HG02610 (cell line): ENCODE measurements at regions not wholly inside any gene's neighbourhood (a gene's known extent, or its start where the extent isn't known, plus 50 kb on each side); places are given as distances from the start of the nearest gene placed in this dataset.
"Not testable (repeated sequence)": the region's sequence is repeated elsewhere in the genome, so short reads cannot be mapped to it uniquely, and the experiment has no call there.

Experiments used
- ATAC-seq: cut with Tn5 transposase; IDR thresholded peaks from one replicate; pipeline ENCODE4 v1.9.1; 2021; ENCODE audit warnings: mild to moderate bottlenecking, moderate library complexity; ENCODE audit not compliant: unreplicated experiment

- no peak for ATAC-seq
These were observed 159.4 kb upstream of the SPTLC3 start for GRCh38 chr20:12849225-12849910.

DNA sequence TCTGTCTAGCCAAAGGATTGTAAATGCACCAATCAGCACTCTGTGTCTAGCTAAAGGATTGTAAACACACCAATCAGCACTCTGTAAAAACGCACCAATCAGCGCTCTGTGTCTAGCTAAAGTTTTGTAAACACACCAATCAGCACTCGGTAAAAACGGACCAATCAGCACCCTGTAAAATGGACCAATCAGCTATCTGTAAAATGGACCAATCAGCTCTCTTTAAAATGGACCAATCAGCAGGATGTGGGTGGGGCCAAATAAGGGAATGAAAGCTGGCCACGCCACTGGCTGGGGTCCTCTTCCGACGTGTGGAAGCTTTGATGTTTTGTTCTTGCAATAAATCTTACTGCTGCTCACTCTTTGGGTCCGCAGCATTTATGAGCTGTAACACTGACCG lies 151.1 kb upstream of the SPTLC3 start:
- ATAC-seq, result not testable (repeated sequence)

DNA sequence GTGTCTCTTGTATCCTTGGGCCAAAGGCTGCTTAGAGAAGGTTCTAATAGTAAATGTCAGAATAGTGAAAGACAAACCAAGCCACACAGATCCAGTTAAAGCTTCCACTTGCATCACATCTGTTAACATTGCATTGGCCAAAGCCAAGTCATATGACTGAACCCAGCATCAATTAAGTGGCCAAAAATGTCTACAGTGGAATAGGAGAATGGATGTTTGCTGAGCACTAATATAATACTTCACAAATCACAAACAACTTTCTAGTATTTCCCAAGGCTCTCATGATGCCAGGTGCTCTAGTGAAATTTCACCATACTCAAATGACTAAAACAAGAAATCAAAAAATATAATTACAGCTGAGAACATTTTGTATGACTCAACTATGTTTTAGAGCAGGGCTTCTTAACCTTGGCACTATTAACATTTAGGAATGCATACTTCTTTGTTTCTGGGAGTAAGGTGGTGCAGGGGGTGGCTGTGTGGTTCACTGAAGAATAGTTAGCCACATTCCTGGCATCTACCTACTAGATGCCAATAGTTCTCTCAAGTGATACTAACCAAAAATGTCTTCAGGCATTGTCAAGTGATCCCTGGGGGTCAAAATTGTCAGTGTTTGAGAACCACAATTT lies 148.0 kb upstream of the SPTLC3 start:
- ATAC-seq, result no peak

GRCh38 chr20:12869669-12870068 lies 139.1 kb upstream of the SPTLC3 start:
- no peak for ATAC-seq

DNA sequence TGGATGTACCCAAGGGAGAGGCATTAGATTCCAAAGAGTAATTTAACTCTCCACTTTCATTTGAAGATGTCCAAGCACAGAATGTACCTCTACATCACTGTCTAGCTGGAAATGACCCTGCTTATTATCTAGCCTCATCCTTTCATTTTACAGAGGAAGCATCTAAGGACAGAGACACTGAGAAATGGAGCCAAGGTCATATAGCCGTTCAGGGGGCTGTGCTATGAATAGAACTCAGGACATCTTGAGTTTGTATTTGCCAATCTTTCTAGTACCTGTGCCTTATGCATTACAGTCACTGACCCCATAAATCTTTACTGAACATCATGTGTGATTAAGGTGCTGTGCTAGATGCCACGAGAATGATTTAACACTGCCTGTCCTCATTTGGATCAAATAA lies 138.2 kb upstream of the SPTLC3 start:
- no peak for ATAC-seq

DNA sequence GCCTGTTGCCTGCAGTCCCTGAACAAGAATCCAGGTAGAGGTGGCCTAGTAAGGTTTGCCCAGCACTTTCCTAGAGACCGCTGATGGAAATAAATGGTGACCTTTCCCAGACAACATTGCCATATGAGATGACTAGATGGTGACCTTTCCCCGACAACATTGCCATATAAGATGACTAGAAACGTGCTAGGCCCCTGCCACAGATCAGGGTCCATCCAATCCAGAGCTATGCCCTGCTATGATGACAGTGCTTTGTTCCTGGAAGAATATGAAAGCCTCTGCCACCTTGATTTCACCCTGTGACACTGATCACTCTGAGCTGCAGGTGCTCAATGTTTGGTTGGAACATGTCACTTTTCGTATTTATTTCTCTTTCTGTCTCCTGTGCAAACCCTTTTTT lies 133.8 kb upstream of the SPTLC3 start:
- ATAC-seq, result no peak

DNA sequence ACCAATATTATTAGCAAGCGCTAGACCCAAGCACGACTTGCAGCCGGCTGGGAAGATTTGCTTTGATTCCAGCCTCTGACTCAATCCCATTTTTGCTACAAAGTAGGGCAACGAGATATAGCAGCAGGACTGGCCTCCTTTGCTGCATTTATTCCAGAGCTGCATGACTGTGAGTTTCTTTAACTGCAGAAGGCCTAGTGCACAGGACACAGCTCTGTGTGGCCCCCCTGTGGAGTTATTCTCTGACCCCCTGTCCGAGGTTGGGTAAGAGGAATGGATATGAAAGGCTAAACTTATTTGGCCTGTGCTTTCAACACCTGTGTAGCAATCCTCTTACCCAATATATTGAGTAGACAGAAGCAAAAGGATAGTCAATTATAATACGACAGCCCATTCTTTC lies 133.3 kb upstream of the SPTLC3 start:
- ATAC-seq, result no peak

- no peak for ATAC-seq
These were observed 125.8 kb upstream of the SPTLC3 start for GRCh38 chr20:12882832-12883506.

- no peak for ATAC-seq
These were observed 125.3 kb upstream of the SPTLC3 start for GRCh38 chr20:12883507-12883885.

- ATAC-seq, result no peak
These were observed 122.0 kb upstream of the SPTLC3 start for GRCh38 chr20:12886618-12887363.

DNA sequence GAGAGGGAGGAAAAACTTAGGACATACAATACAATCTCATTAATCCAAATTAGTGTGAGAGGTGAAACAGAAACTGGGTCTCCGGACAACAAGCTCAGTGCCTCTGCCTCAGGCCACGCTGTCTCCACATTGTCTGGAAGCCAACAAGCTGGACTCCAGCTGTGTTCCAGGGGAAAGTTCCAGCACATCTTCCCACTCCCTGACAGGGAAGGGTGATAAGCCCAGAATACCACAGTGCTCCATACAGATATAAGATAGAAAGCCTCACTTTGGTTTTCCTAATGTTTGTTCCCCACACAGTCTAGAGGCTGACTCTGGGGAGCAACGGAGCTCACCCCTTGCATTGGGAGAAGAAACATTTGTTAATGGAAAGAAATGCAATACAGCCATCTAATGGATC lies 117.1 kb upstream of the SPTLC3 start:
- no peak for ATAC-seq

- ATAC-seq, result no peak
These were observed 115.8 kb upstream of the SPTLC3 start for GRCh38 chr20:12893019-12893418.

- no peak for ATAC-seq
These were observed 115.1 kb upstream of the SPTLC3 start for GRCh38 chr20:12893653-12894052.

- no peak for ATAC-seq
These were observed 114.7 kb upstream of the SPTLC3 start for GRCh38 chr20:12894089-12894488.

- ATAC-seq, result no peak
These were observed 112.6 kb upstream of the SPTLC3 start for GRCh38 chr20:12896180-12896579.

DNA sequence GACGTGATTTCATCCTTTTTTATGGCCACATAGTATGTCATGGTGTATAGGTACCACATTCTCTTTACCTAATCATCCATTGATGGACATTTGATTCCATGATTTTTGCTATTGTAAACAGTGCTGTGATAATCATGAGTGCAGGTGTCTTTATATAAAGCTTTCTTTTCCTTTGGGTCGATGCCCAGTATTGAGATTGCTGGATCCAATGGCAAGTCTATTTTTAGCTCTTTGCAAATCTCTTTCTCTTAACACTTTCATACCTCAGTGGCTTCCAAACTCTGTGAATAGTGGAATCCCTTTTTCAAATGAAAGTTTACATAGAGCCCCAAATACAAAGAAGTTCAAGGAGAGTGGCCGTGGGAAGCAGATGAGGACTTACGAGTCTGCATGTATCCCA lies 105.8 kb upstream of the SPTLC3 start:
- ATAC-seq, result no peak

DNA sequence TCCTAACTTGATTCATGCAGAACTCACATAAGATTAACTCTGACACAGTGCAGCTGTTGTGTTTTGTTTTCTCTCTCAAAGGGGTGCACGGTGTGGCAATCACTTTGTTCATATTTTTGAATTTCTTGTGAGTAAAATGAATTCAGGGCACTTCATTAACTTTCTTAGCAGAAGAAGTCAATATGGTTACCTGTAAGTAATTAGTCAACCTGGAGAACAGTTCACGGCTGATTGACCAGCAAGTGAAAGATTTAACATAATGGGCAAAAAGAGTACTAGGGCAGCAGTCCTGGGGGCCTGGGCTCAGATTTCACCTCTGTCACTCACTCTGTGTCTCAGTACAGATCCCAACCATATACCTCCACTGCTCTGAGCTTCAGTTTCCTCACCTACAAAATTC lies 102.4 kb upstream of the SPTLC3 start:
- ATAC-seq, result no peak

GRCh38 chr20:12911372-12911771 lies 97.4 kb upstream of the SPTLC3 start:
- ATAC-seq, result no peak

DNA sequence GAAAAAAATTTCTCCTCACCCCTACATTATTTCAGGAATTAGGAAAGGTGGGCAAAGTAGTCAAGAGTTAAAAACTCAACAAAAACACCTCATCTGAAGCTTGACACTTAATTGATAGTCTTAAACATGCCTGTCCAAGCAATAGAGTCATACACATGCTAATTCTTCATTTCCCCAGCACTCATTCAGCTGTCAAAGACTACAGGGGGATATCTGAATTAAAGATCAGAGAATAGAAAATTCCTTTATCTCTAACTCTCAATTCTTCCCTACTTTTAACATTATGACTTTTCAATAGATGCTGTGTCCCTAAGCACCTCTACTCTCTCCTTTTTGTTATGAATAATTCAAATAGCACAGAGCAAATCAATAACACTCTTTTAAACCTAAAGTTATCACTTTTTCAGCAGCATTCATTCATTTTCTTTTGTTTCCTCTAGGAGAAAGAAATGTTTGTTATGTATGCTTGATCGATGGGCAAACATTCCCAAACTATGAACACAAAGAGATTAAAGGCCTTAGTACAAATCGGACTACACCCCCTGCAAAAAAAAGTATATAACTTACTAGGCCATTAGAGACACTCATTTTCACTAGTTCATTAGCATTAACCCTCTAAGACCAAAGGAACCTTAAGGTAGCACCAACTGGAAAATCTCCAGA lies 94.9 kb upstream of the SPTLC3 start:
- no peak for ATAC-seq

DNA sequence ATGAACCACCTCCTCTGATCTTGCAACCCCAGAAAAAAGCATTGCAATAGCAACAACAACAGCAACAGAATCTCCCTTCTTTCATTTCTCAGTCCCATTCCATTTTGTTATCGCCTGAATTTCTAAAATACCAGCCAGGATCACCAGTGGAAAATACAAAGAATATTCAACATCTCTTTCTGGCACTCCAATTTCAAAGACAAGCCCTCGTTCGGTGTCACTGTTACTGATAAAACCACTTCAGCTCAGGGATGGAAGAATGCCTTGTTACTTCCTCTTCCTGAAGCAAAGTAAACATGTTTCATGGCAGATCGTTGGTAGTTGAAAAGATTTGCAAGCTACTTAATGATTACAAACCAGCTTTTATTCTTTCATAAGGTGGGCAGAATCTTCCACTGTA lies 94.0 kb upstream of the SPTLC3 start:
- ATAC-seq, result no peak

GRCh38 chr20:12916699-12917098 lies 92.1 kb upstream of the SPTLC3 start:
- ATAC-seq, result no peak
